ENCODE measurements at regions not wholly inside any gene's neighbourhood (a gene's known extent, or its start where the extent isn't known, plus 50 kb on each side); places are given as distances from the start of the nearest gene placed in this dataset.

- no peak for TF ChIP-seq CTCF (IDR thresholded peaks at IDR 0.05; ENCODE audit: low read length)
- no peak for TF ChIP-seq EZH2 (IDR thresholded peaks at IDR 0.05; ENCODE audit: borderline replicate concordance, low read length)
Measured at GRCh38 chr11:45382133-45382878, 96.2 kb upstream of the SYT13 start.
